HepG2 (cell line): ENCODE measurements at regions not wholly inside any gene's neighbourhood (a gene's known extent, or its start where the extent isn't known, plus 50 kb on each side); places are given as distances from the start of the nearest gene placed in this dataset.

ENCODE experiments used
- ARNT2 ChIP-seq: sonication (generic); formaldehyde crosslinking; IDR thresholded peaks from 2 replicates; pipeline ENCODE4 v1.8.0; 2022; ENCODE audit warnings: mild to moderate bottlenecking, low read depth, missing genetic modification reagents, moderate library complexity
- CTCF ChIP-seq: sonication (generic); formaldehyde crosslinking; IDR thresholded peaks from 2 replicates; pipeline ENCODE4 v1.5.0; 2020; ENCODE audit warnings: mild to moderate bottlenecking, missing genetic modification reagents, moderate library complexity
- KDM1A ChIP-seq: IDR thresholded peaks from 2 replicates; pipeline ENCODE4 v1.6.1; 2016; ENCODE audit warnings: missing compliant biosample characterization
- KDM5A ChIP-seq: fragments of 200-600 bp; sonication (generic); IDR thresholded peaks from 2 replicates; pipeline ENCODE4 v1.7.0; 2018; ENCODE audit warnings: antibody characterized with exemption, mild to moderate bottlenecking, low read length, borderline replicate concordance
- MYC ChIP-seq: sonication (generic); formaldehyde crosslinking; IDR thresholded peaks from 2 replicates; pipeline ENCODE4 v1.9.0; 2021; ENCODE audit warnings: missing genetic modification reagents, borderline replicate concordance
- NFYB ChIP-seq: sonication (generic); formaldehyde crosslinking; IDR thresholded peaks from 2 replicates; pipeline ENCODE4 v1.4.0; 2020; ENCODE audit warnings: missing genetic modification reagents
- POLR2AphosphoS5 ChIP-seq: IDR thresholded peaks from 2 replicates; pipeline ENCODE4 v1.6.1; 2012; ENCODE audit warnings: low read depth, low read length
- USF2 ChIP-seq, 2 experiments: sonication (generic) in 1 of 2; formaldehyde crosslinking in 1 of 2; IDR thresholded peaks; 2 replicates each; pipeline versions ENCODE4 v1.5.1 to v1.6.1; 2011 to 2020; ENCODE audit warnings: borderline replicate concordance in 1 of 2, low read depth in 1 of 2, low read length in 1 of 2, mild to moderate bottlenecking in 1 of 2, missing genetic modification reagents in 1 of 2, moderate library complexity in 1 of 2

GRCh38 chr6:106823732-106824351, 150.7 kb downstream of the CD24 start:
- TF ChIP-seq ARNT2 (CRISPR knock-in tag): no peak
- no peak for TF ChIP-seq MYC
- TF ChIP-seq CTCF (CRISPR knock-in tag): no peak
- no peak for TF ChIP-seq NFYB (CRISPR knock-in tag)
- TF ChIP-seq KDM1A: no peak
- no peak for TF ChIP-seq POLR2AphosphoS5
- TF ChIP-seq USF2 (IDR thresholded peaks at IDR 0.05; ENCODE audit: low read depth, low read length): no peak
- no peak for TF ChIP-seq USF2 (CRISPR knock-in tag; IDR thresholded peaks at IDR 0.05; ENCODE audit: borderline replicate concordance)
- no peak for TF ChIP-seq KDM5A
